ENCODE measurements at regions not wholly inside any gene's neighbourhood (a gene's known extent, or its start where the extent isn't known, plus 50 kb on each side); places are given as distances from the start of the nearest gene placed in this dataset.
A peak's percentile ranks its signal among the peaks of the same experiment; 100 is the strongest.

- Histone ChIP-seq H3K36me3 (ENCODE audit: control insufficient read depth, insufficient read depth, low read length) (no peaks in the 10 kb centered on the region), H3K9me3 (ENCODE audit: control insufficient read depth, insufficient read depth, low read depth, low read length) (no peaks in the 10 kb centered on the region), H3K4me1 (ENCODE audit: control insufficient read depth, extremely low read depth, insufficient read depth, low read length) (no peaks in the 10 kb centered on the region), H3K79me2 (ENCODE audit: control insufficient read depth, insufficient read depth, low read length) (no peaks in the 10 kb centered on the region), H3K4me3 (replicated peaks in 1 of 4; ENCODE audit: control extremely low read depth in 1 of 4, insufficient read depth in 1 of 4, low read depth in 3 of 4, low read length in 4 of 4) (no peak overlapping the region), H3K27ac (ENCODE audit: insufficient read depth, low read length) (no peak overlapping the region), H3K9ac (ENCODE audit: insufficient read depth, low read length) (no peak overlapping the region), H3K4me2 (ENCODE audit: extremely low read depth, insufficient read depth, low read length) (no peak overlapping the region), H3K27me3 (ENCODE audit: control insufficient read depth, insufficient read depth, low read length) (no peaks in the 10 kb centered on the region), H2AFZ (ENCODE audit: low read length) (no peak overlapping the region), H4K20me1 (ENCODE audit: control insufficient read depth, extremely low read depth, insufficient read depth, low read length) (no peaks in the 10 kb centered on the region)
- peak in 1 of 2 donors; percentile 0 for DNase-seq (ENCODE audit: low read depth in 2 of 2)
- TF ChIP-seq CTCF (conservative IDR thresholded peaks at IDR 0.05 in 1 of 2, IDR thresholded peaks at IDR 0.05 in 1 of 2; ENCODE audit: low read depth in 1 of 2, low read length in 2 of 2) (no peak), EZH2 (IDR thresholded peaks at IDR 0.05; ENCODE audit: low read length, missing control alignments) (no peak)
Observed at GRCh38 chr13:22198641-22199217, 527.9 kb downstream of the FGF9 start.

DNA sequence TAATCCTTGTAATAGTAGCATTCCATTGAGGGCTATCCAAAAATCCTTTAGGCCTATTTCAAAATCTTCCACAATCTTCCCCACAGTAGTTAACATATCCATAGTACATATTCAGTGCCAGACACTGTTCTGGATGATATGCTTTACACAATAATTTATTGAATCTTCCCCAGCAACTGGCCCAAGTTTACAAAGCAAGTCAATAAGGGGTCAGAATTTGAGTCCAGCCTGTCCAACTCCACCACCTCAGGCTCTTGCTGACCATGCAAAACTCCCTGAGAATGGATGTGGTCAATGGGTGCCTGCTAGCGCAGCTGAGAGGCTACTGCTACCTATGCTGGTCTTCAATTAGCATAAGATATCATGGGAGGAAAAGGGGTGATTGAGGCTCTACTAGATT is 529.6 kb downstream of the FGF9 start:
- DNase-seq (ENCODE audit: low read depth in 2 of 2): no peak
- Histone ChIP-seq H3K4me3 (replicated peaks in 1 of 4; ENCODE audit: control extremely low read depth in 1 of 4, insufficient read depth in 1 of 4, low read depth in 3 of 4, low read length in 4 of 4) (no peak overlapping the region), H3K4me2 (ENCODE audit: extremely low read depth, insufficient read depth, low read length) (no peak overlapping the region), H3K79me2 (ENCODE audit: control insufficient read depth, insufficient read depth, low read length) (no peaks in the 10 kb centered on the region), H3K27ac (ENCODE audit: insufficient read depth, low read length) (no peak overlapping the region), H2AFZ (ENCODE audit: low read length) (no peak overlapping the region), H3K27me3 (ENCODE audit: control insufficient read depth, insufficient read depth, low read length) (no peaks in the 10 kb centered on the region), H3K9ac (ENCODE audit: insufficient read depth, low read length) (no peak overlapping the region), H3K36me3 (ENCODE audit: control insufficient read depth, insufficient read depth, low read length) (no peaks in the 10 kb centered on the region), H4K20me1 (ENCODE audit: control insufficient read depth, extremely low read depth, insufficient read depth, low read length) (no peaks in the 10 kb centered on the region), H3K9me3 (ENCODE audit: control insufficient read depth, insufficient read depth, low read depth, low read length) (no peaks in the 10 kb centered on the region), H3K4me1 (ENCODE audit: control insufficient read depth, extremely low read depth, insufficient read depth, low read length) (no peaks in the 10 kb centered on the region)
- TF ChIP-seq CTCF (conservative IDR thresholded peaks at IDR 0.05 in 1 of 2, IDR thresholded peaks at IDR 0.05 in 1 of 2; ENCODE audit: low read depth in 1 of 2, low read length in 2 of 2) (no peak), EZH2 (IDR thresholded peaks at IDR 0.05; ENCODE audit: low read length, missing control alignments) (no peak)

DNA sequence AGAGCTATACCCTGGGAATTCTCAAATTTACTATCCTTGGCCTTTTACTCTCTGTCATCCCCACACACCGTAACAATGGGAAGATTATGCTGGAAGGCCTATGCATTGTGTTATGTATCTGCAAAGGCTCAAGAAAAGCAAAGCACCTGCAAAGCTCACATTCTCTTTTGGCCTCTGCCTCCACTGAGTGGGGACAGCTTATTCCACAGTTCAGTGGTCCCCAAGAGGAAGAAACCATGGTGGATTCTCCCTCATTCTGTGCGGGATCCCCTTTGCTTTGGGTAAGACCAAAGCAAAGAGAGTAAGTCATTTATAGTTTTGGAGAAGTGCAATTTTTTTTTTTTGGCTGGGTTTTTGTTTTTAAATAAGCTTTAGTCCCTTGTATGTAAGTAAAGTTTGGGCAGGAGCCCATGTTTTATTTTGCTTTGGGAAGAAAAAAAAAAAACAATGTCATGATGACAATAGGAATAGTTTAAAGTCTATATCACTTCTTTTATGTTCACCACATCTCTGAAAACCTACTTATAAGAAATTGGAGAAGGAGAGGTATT is 530.6 kb downstream of the FGF9 start:
- H3K9me3 ChIP-seq (ENCODE audit: control insufficient read depth, insufficient read depth, low read depth, low read length): no peaks in the 10 kb centered on the region
- H3K27ac ChIP-seq (ENCODE audit: insufficient read depth, low read length): no peak overlapping the region
- no peak overlapping the region for H3K4me2 ChIP-seq (ENCODE audit: extremely low read depth, insufficient read depth, low read length)
- H3K4me3 ChIP-seq (replicated peaks in 1 of 4; ENCODE audit: control extremely low read depth in 1 of 4, insufficient read depth in 1 of 4, low read depth in 3 of 4, low read length in 4 of 4): no peak overlapping the region
- no peak overlapping the region for H2AFZ ChIP-seq (ENCODE audit: low read length)
- TF ChIP-seq EZH2 (IDR thresholded peaks at IDR 0.05; ENCODE audit: low read length, missing control alignments) (no peak), CTCF (conservative IDR thresholded peaks at IDR 0.05 in 1 of 2, IDR thresholded peaks at IDR 0.05 in 1 of 2; ENCODE audit: low read depth in 1 of 2, low read length in 2 of 2) (no peak)
- no peaks in the 10 kb centered on the region for H3K36me3 ChIP-seq (ENCODE audit: control insufficient read depth, insufficient read depth, low read length)
- H3K27me3 ChIP-seq (ENCODE audit: control insufficient read depth, insufficient read depth, low read length): no peaks in the 10 kb centered on the region
- H3K4me1 ChIP-seq (ENCODE audit: control insufficient read depth, extremely low read depth, insufficient read depth, low read length): no peaks in the 10 kb centered on the region
- H3K79me2 ChIP-seq (ENCODE audit: control insufficient read depth, insufficient read depth, low read length): no peaks in the 10 kb centered on the region
- DNase-seq (ENCODE audit: low read depth in 2 of 2): no peak
- no peak overlapping the region for H3K9ac ChIP-seq (ENCODE audit: insufficient read depth, low read length)
- no peaks in the 10 kb centered on the region for H4K20me1 ChIP-seq (ENCODE audit: control insufficient read depth, extremely low read depth, insufficient read depth, low read length)
